NCI-H524 (cell line): ENCODE measurements at regions not wholly inside any gene's neighbourhood (a gene's known extent, or its start where the extent isn't known, plus 50 kb on each side); places are given as distances from the start of the nearest gene placed in this dataset.
A peak's percentile ranks its signal among the peaks of the same experiment; 100 is the strongest.

ENCODE experiments used
- DNase-seq, 2 experiments: peaks; one replicate each; lab custom pipeline; 2025; lab: John Stamatoyannopoulos, UW

DNA sequence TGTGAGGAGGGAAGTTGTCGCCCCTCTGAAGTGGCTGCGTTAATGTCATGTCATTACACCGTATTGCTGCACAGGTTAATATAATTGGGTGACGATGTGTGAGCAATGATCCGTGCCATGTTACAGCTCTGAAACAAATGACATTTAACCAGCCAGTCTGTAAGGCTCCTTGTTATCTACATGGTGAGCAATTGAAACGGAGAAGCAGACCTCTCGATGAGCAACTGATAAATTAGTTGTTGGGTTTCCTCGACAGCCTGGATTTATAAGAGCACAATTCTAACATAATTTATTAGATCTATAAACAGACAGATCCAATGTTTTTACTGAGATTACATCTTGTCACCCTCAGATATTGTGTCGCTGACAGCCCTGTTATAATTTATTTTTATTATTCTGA lies 49.9 kb upstream of the MAFB start:
- no peak for DNase-seq

DNA sequence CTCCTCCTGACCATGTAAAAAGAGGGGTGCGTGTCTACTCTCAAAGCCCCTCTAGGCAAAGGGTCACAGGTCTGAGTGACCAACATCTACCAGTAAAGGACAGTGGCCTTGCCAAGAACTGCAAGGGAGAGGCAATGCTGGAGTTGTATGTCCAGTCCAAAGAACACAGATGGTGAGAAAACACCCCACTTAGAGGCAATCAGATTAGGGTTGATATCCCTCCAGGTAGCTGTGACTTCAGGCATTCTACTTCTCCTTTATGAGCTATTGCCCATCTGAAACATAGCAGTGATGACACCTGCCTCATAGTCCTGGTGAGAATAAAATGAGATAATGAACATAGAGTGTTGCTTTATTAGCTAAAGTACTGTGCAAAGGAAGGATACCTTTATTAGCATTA lies 50.8 kb upstream of the MAFB start:
- DNase-seq, result no peak

DNA sequence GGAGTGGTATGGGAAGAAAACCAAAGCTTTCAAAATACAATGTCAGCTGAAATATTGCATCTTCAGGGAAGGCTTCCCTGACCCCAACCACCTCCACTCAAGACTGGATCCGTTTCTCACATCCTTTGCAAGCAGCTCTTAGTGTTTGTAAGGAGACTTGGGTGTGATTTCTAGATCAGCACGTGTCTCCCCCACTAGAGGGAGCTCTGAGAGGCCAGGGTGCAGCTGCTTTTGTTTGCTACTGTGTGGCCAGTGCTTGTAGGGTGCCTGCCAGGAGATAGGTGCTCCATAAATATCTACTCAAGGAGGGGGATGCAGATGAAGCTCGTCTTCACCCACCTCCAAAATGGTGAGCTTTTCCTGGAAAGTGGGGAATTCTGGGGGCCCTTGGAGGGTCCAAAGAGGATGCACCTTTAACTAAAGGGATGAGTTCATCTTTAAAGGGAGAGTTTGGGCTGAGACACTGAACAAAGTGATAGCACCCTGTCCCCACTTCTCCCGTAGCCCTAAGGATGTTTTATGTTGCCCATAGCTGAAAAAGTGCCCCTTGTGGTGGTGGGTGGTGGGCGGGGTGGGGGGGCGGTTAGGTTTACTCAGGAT lies 52.6 kb upstream of the MAFB start:
- DNase-seq, result peak; percentile 5 to 11

DNA sequence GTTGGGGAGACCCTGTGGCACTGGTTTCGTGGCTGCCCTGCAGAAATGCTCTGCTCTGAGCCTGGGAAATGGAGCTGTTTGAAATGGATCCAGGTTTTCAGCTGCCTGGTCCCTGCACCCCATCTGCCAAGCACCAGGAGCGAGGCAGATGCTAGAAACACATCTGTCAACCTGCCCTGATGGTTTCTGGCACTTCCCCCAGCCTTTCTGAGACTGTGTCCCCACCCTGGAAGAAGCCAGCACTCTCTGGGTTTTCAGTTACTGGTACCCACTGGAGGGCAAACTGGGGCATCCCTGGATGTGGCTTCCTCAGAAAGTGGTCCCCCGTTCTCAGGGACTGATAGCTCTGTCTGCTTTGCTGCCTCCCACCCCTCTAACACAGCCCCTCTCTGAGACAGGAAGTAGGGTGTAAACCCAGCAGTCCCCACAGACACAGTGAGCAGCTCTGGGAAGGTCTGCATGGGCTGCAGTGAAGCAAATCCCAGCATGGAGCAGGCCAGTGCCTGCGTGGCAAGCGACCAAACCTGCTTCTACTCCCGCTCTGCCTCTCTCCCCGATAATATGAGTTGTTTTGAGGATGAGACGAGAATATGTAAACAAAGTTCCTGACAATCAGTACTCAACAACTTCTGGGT lies 54.2 kb upstream of the MAFB start:
- peak in 1 of 2 experiments; percentile 49 for DNase-seq

DNA sequence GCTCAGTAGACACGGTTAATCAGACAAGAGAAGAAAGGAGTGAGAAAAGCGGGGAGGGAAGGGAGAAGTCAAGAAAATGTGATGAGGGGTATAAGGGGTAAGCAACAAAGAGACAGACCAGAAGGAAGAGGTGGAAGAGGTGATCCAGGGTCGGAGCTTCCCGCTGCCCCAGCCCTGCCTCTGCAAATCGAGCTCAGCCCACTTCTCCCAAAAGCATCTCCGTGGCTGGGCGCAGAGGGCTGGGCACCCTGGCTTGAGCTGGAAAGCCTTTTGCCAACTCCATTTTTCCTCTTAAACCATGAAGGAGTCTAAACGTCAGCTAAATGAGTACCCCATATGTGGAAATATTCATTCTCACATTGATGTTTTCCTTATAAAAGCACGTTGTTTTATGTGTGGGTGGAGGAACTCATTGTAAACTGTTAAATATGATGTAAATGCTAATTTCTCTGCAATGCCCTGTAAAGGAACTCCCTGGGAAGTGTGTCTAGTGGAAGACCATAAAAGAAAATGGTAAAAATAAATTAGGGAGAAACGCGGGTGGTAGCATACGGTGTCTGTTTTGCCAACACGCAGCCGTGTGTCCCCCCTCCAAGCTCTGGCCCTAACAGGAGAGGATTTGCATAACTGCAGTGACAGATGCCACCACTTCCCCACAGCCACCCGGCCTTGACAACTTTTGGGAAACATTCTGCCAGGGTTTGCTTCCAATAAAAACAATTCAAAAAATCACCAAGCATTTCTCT lies 55.2 kb upstream of the MAFB start:
- peak; percentile 32 to 47 for DNase-seq

DNA sequence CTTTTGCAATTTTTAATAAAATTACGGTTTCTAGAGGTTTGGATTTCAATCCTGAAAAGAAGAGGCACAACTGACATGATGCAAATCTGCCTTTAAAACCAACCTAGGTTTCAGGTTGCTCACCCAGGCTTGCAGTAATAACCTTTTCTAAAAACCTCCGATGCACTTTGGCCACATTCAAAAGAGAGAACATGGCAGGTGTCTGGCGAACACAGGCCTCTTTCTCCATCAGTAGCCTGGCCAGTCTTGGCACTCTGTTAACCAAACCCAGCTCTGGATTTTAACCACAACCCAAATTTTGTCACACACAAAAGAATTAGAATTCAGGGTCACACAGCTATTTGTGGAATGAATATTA lies 55.8 kb upstream of the MAFB start:
- DNase-seq, result no peak

DNA sequence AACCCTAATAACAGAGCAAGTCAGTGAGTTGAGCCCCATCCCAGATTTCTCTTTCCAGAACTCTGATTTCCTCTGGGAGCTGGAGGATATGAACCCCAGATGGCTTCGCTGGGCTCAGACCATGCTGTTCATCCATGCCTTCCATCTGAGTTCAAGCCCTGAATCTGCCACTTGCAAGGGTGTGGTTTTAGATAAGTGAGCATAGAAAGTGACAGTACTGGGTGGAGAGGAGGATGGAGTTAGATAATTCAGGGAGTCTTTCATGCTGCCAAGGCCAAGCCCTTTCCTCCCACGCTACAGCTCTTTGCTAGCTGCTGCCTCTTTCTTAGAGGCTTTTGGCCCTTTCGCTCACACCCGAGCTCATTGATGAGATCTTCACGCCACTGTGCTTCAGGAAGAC lies 57.2 kb upstream of the MAFB start:
- no peak for DNase-seq

DNA sequence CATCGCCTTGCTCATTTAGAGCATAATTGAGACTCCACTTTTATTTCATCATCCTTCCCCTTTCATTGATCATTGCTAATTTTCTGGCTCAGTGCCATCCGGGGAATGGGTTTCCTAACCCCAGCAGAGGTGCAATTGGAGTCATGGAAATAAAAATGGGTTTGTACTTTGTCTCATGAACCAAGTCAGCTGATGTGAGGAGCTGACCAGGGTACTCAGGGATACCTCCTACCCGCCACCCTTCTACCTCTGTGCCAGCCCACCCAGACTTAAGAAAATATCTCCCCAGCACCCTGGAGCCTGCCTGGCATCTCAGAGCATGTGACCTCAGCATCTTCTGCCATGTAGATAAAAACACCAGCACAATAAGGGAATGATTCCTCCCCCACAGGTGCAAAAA lies 59.1 kb upstream of the MAFB start:
- DNase-seq, result no peak

DNA sequence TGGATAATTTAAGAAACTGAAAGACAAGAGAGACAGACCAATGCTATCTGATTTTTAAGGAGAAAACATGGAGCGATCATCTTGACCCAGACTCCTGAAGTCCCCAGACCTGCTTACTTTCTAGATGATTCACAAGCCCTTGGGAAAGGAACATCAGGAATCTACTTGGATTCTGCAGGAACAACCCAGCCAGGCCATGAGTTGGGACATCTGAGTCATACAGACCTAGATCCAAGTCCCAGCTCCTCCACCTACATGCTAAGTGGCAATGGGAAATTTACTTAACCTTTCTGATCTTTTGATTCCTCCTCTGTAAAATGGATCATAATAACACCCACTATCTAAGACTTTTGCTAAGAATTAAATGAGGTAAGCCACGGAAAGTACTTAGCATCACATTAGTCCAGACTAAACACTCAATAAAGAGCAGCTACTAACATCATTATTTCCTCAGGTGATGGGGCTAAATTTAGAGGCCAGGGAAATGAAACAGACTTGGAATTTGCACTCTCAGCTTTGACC lies 61.0 kb upstream of the MAFB start:
- no peak for DNase-seq

DNA sequence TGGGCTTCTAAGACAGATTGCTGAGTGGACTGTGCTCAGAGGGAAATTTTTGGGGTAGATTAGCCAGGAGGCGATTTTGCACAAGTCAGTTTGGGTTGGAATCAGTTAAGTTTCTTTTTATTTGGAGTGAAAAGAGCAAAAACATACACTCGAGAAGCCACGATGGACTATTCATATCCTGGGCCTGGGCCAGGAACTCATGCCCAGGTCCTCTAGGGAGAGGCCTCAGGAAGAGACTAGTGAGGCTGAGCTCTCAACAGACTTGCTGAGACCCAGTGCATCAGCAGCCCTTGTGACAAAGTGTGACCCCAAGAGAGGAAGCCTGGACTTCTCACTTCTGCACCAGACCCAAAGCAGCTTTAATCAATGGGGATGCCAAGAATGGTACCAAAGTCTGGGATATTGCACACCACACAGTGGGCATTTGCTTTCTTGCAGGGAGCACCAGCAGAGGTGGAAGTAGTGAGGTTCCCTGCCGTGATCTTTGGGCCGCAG lies 61.6 kb upstream of the MAFB start:
- no peak for DNase-seq

DNA sequence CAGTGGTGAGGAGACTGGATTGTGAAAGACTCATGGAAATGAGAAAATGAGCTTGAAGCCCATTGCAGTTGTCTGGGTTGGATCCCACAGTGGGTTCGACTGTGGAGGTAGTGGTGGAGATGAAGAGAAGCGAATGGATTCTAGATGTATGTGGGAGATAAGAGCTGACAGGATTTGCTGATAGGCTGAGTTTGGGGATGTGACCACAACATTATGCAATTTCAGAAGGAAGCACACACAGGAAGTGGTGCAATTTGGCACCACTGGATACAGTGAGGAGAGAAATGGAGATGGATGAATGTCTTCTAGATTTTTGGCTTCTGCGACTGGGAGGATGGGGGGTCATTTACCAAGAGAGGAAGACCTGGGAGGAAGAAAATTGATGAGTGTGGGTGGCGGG lies 64.4 kb upstream of the MAFB start:
- no peak for DNase-seq

DNA sequence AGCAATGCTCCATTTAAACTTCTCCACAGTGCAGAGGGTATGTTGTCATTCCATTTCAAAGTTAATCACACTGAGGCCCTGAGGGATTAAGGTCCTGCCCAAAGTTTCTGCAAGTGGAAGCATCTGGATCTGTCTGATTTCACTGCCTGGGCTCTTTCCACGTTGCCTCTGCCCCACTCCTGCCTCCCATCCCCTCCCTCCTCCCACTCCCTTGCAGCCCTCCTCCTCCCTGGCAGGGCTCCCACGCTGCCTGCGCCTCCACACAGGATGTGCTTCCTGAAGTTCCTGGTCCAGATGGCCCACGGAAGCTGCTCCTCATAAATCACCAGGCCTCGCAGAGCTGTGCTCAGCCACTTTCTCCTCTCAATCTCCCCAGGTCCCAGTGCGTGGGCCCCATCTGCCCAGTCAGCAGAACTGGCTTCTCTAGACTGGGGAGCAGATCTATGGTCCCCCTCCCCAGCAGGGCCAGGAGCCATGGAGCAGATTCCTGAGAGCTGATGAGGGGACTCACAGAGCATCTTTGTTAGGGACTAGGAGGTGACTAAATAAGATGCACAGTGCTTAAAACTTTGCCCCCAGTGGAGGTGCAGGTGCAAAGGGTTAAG lies 65.4 kb upstream of the MAFB start:
- peak in 1 of 2 experiments; percentile 3 for DNase-seq

DNA sequence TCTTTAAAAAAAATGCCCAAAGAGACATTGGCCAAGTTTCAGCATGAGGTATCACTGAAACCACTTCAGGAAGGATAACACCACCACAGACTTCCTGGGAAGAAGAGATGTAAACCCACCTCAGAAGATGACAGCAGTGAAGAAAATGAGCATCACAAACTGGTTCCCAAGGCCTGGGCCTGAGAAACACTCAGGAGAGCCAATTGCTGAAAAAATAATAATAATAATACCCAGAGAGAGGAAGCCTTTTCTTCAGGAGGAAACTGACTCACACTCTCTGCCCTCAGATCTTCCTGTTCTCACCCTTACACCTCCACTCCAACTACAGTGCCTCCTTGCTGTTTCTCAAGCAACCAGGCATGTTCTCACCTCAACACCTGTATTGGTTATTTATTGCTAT lies 68.1 kb upstream of the MAFB start:
- DNase-seq, result no peak

DNA sequence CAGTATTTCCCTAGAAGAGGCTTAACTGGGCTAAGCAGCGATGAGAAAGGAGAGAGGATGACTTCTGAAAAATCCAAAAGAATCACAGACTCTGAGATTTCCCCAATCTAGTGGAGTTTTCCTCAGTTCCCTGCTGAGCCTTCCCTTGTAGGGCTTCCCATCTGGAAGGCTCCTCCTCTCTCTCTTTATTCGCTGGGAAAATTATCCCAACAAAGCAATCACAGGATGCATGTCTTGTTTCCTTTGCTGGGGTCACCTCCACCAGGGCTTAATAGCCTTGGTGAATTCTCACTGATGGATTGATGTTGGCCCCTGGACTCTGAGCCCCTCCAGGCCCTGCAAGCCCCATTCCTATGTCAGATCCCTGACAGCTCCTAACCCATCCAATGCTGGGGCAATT lies 69.8 kb upstream of the MAFB start:
- no peak for DNase-seq

DNA sequence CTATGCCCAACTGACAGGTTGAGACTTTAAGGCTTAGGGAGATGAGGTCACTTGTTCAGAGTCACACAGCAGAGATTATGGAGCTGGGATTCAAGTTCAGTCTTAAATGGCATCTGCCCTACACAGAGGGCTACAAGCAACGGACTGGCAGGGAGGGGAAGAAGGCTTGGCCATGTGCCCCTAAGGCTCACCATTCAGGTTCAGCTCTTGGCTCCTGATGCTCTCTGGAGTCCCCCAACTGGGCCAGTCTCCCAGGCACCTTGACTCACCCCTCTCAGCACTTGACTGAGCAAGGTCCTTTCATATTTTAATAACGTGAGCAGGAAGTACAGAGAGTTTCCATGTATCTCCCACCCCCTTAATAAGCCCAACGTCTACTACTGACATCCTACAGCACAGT lies 71.4 kb upstream of the MAFB start:
- no peak for DNase-seq

DNA sequence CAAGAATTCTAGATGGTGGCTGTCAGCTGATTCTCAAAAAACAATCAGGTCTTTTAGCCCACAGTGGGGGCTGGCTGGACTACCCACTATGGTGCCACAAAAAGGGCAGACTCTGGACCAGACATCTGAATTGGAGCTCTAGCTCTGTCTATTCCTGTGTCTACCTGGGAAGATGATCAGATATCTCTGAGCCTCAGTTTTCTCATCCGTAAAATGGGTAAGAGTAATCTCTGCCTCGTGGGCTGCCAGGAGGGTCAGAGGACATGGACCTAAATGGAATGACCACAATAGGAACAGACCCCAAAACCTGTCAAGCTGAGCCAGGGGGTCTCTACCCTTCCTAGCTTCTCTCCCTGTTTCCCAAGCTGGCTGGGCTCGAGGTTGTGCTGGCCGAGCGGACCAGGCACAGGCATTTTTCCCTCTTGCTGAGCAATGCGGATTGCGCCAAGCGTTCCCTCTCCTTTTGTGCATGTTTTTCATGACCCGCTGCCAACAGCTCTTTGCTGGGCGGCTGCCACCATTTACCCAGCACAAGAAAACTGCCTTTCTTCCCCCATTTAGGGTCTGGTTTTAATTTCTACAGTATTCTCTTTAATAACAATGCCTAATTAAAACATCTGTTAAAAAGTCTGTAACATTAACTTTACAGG lies 74.7 kb upstream of the MAFB start:
- DNase-seq, result no peak

DNA sequence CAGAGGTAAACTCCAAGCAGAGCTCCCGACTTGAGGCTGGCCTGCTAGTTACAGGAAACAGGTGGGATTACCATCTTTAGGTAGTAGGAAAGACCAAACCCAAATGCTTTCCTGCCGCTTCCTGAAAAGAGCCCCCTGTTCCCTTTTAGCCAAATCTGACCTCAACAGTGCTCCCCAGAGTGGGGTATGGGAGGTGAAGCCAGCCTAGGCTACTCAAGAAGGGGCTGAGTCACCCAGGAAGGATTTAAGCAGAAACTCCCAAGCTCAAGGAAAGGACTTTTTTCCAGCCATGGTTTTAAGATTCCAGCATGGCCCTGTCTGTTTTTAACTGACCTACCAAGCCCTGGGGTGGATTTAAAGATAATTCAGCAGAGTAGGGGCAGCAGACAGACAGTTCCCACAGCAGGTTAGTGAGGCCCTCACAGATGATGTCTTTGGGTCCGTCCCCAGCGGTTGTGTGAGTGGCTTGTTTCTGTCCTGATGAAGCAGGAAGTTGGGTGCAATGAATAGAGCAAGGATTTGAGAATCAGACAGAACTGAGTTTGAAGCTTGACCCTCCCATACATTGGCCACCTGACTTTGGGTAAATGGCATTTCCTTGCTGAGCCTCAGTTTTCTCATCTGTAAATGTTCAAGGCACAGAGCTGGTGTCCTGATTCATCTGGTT lies 76.9 kb upstream of the MAFB start:
- no peak for DNase-seq

DNA sequence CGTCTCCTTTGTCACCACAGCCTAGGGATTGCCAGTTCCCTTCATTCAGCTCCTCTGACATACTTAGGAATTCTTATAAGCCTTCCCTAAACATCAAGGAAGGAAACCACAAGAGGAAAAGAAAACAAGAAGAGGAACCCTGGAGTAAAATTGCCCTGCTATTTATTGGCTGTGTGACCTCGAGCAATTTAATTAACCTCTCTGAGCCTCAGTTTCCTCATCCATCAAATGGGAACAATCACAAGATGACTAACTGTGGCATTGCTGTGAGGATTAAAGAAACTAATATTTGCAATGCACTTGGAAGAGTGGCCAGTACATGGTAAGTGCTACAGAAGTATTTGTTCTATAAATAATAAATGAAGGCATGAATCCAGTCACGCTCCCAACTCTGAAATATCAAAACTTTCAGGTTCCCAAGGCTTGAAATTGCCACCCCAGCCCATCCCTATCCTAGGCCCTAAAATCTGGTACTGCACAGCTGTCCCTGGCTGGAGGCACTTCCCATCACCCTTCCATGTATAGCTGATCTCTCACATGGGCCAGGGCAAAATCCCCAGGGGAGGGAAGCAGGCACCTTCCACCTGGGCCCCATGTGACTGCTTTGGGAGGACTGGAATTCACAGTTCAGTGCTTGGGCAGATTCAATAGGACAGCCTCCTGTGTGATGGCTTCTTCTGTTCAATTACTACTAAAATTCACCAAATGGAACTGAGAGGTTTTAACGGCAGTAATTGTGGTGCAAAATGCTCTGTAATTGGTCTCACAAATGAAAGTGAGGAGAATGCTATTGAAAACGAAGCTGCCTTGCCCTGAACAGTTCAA lies 78.0 kb upstream of the MAFB start:
- DNase-seq, result no peak

DNA sequence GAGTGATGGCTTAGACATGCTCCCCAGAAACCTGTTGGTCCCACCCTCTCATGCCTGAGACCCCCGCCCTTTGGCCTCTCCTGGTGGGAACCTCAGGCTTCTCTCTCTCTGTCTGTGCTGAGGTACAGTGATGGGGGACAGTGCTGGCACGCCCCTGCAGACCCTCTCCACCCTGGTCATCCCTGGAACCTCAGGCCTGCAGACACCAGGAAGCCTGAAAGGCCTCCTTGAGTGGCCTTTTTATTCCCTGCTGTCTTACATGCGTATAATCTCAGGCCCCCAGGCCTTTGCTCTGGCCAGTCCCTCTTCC lies 78.5 kb upstream of the MAFB start:
- DNase-seq, result no peak

DNA sequence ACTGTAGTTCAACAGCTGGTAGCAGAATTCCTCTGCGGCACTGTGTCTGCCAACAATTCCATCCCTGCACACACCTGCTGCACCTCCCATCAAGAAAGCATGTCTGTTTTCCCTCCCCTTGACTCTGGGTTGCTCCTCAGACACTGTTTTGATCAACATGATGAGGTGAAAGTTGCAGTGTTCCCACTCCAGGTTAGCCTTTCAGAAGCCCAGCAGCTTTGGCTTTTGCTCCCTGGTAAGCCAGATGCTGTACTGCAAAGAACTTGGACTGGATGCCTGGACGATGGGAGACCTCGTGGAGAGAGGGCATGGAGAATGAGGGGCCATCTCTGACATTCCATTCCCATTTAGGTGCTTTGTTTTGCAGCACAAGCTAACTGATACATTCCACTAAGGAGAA lies 79.1 kb upstream of the MAFB start:
- no peak for DNase-seq

DNA sequence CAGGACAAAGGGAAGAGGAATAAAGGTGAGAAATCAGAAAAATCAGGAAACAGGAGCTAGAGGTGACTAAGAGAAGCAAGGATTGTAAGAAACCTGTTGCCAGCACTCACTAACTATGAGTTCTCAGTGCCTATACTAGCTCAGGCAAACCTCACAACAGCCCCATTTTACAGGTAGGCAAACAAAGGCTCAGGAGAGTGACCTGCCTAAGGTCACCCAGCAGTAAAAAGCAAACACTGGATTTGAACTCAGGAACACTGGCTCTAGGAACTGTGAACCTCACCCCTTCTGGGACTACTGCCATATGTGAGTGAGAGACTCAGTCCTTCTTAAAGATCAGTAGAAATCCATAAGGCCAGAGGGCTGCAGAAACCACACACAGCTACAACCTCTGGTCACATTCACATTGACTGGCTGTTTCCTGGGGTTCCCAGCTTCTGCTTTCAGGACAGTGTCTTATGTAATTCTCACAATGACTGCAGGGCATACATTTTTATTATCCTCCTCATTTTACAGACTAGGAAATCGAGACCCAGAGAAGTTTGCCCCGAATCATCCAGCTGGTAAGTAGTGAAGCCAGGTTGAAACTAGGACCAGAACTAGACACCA lies 80.7 kb upstream of the MAFB start:
- no peak for DNase-seq
